ENCODE measurements at regions not wholly inside any gene's neighbourhood (a gene's known extent, or its start where the extent isn't known, plus 50 kb on each side); places are given as distances from the start of the nearest gene placed in this dataset.

DNA sequence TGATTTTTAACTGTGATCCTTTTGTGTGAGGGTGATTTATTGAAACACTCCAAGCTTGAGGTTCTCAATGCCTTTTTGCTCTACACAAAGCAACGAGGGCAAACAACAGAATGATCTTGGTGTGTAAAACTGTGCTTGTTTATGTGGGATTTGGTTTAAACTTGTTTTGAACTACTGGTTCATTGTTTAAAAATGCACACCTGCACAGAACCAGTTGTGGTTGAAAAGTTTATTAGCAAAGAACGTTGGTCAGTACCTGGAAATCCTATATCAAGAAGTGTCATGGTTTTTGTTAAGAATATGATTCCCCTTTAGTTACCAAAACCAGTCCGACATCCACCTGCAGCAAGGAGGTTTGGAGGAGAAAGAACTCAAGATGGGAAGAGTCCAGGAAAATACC, 239.4 kb downstream of the WNT5A start:
- TF ChIP-seq MYC (IDR thresholded peaks at IDR 0.05; ENCODE audit: low read depth, low read length) = no peak
- TF ChIP-seq, protein P1, sequence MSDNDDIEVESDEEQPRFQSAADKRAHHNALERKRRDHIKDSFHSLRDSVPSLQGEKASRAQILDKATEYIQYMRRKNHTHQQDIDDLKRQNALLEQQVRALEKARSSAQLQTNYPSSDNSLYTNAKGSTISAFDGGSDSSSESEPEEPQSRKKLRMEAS (IDR thresholded peaks at IDR 0.05; ENCODE audit: low read depth, low read length) = no peak
- TF ChIP-seq, protein P2, sequence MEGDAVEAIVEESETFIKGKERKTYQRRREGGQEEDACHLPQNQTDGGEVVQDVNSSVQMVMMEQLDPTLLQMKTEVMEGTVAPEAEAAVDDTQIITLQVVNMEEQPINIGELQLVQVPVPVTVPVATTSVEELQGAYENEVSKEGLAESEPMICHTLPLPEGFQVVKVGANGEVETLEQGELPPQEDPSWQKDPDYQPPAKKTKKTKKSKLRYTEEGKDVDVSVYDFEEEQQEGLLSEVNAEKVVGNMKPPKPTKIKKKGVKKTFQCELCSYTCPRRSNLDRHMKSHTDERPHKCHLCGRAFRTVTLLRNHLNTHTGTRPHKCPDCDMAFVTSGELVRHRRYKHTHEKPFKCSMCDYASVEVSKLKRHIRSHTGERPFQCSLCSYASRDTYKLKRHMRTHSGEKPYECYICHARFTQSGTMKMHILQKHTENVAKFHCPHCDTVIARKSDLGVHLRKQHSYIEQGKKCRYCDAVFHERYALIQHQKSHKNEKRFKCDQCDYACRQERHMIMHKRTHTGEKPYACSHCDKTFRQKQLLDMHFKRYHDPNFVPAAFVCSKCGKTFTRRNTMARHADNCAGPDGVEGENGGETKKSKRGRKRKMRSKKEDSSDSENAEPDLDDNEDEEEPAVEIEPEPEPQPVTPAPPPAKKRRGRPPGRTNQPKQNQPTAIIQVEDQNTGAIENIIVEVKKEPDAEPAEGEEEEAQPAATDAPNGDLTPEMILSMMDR (IDR thresholded peaks at IDR 0.05; ENCODE audit: low read depth, low read length) = no peak
- TF ChIP-seq POLR2A (IDR thresholded peaks at IDR 0.05; ENCODE audit: extremely low read depth, insufficient read length) = no peak
- H3K4me3 ChIP-seq (ENCODE audit: low read depth, low read length) = no peak overlapping the region
- DNase-seq (ENCODE audit: low read depth) = no peak

DNA sequence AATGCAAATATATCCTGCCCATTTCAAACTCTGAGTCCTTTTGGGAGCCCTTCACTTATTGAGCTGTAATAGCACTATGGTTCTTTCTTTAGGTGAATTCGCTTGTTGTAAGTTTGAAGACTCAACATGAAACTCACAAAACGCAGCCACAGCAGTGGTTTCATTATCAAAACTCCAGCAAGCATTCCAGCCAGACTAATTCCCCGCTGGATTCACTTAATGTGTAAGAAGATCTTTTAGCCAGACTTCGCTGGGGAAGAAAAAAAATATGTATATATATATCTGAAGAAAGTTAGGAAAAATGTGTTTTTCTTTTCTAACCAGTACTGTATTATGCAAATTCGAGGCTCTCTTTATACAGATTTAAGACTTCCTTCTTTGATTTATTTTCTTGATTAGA, 241.1 kb downstream of the WNT5A start:
- DNase-seq (ENCODE audit: low read depth) = no peak
- TF ChIP-seq, protein P2 (IDR thresholded peaks at IDR 0.05; ENCODE audit: low read depth, low read length) = no peak
- no peak for TF ChIP-seq POLR2A (IDR thresholded peaks at IDR 0.05; ENCODE audit: extremely low read depth, insufficient read length)
- no peak for TF ChIP-seq MYC (IDR thresholded peaks at IDR 0.05; ENCODE audit: low read depth, low read length)
- TF ChIP-seq, protein P1 (IDR thresholded peaks at IDR 0.05; ENCODE audit: low read depth, low read length) = no peak
- no peak overlapping the region for H3K4me3 ChIP-seq (ENCODE audit: low read depth, low read length)

DNA sequence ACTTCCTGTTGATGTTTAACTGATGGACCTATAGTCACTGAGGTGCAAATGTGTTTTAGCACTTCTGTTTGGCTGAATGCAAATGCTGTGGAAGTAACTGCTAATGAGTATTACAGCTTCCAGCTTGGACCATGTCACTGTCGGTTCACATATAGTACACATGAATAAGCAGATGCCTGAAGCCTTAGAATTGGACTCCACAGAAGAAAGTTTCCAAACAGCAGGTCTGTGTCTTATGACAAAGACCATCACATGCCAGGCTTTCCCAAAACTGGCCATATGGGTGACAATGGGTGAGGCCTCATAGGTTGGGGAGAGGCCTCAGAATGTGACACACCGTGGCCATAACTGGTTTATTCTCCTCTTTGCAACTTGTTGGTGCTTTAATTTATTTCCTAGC, 241.8 kb downstream of the WNT5A start:
- no peak overlapping the region for H3K4me3 ChIP-seq (ENCODE audit: low read depth, low read length)
- no peak for DNase-seq (ENCODE audit: low read depth)

DNA sequence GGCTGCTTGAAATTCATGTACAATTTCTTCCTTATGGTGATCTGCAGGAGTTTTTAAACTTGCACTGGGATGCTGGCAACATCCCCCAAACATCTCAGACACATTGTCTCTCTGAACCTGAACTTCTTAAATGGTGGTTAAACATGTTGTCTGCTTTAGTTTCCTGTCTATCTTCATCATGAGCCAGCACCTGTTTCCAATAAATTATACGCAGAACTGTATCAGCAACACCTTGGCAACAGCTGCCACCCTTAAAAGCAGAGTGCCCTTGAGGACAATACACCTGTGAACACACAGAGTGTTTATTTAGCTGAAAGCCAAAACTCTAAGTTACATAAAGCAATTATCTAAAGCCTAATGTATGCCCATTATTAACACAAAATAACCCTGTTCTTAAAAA, 242.9 kb downstream of the WNT5A start:
- TF ChIP-seq, protein P2 (IDR thresholded peaks at IDR 0.05; ENCODE audit: low read depth, low read length) = no peak
- TF ChIP-seq POLR2A (IDR thresholded peaks at IDR 0.05; ENCODE audit: extremely low read depth, insufficient read length) = no peak
- no peak for TF ChIP-seq MYC (IDR thresholded peaks at IDR 0.05; ENCODE audit: low read depth, low read length)
- TF ChIP-seq, protein P1 (IDR thresholded peaks at IDR 0.05; ENCODE audit: low read depth, low read length) = no peak
- H3K4me3 ChIP-seq (ENCODE audit: low read depth, low read length) = no peak overlapping the region
- DNase-seq (ENCODE audit: low read depth) = no peak

More for the DNA sequence above, 241.8 kb downstream of the WNT5A start:
- no peak for TF ChIP-seq MYC (IDR thresholded peaks at IDR 0.05; ENCODE audit: low read depth, low read length)
- TF ChIP-seq, protein P2 (IDR thresholded peaks at IDR 0.05; ENCODE audit: low read depth, low read length) = no peak
- TF ChIP-seq POLR2A (IDR thresholded peaks at IDR 0.05; ENCODE audit: extremely low read depth, insufficient read length) = no peak
- TF ChIP-seq, protein P1 (IDR thresholded peaks at IDR 0.05; ENCODE audit: low read depth, low read length) = no peak

DNA sequence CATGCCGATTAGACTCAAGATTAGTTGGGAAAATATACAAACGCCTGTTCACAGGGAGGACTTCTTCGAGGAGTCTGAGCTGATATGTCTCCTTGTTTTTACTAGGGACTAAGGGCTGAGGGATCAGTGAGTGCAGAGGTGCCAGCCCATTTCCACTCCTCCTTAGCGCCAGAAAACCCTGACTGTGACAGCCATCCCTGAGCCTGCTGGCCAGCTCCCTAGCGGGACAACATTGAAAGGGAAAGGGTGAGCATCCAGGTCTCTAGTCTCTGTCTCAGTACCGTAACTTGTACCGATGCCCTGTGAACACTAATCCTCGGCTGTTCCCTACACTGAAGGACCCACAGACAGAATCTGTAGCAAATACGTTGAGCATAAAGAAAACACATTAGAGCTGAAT, 243.4 kb downstream of the WNT5A start:
- DNase-seq (ENCODE audit: low read depth) = no peak
- TF ChIP-seq, protein P2 (IDR thresholded peaks at IDR 0.05; ENCODE audit: low read depth, low read length) = no peak
- TF ChIP-seq, protein P1 (IDR thresholded peaks at IDR 0.05; ENCODE audit: low read depth, low read length) = no peak
- TF ChIP-seq POLR2A (IDR thresholded peaks at IDR 0.05; ENCODE audit: extremely low read depth, insufficient read length) (no peak), MYC (IDR thresholded peaks at IDR 0.05; ENCODE audit: low read depth, low read length) (no peak)
- no peak overlapping the region for H3K4me3 ChIP-seq (ENCODE audit: low read depth, low read length)

DNA sequence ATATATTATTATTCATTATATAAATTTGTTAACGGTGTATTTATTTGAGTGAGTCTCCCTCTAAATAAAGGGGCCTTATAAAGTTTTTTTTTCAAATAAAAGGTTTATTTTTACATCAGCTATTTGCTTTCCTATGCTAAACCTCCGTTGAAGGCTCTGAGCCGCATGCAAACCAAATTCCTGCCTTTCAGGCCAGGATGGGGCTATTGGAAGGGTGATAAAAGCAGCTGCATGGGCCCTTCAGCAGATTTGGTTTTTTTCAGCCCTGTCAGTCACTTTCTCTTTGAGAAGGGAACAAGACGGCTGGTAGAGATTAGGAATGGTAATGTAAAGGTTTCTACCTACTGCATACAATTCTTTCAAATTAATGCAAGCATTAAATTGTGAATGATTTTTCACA, 244.2 kb downstream of the WNT5A start:
- no peak for DNase-seq (ENCODE audit: low read depth)
- TF ChIP-seq POLR2A (IDR thresholded peaks at IDR 0.05; ENCODE audit: extremely low read depth, insufficient read length) = no peak
- no peak for TF ChIP-seq MYC (IDR thresholded peaks at IDR 0.05; ENCODE audit: low read depth, low read length)
- H3K4me3 ChIP-seq (ENCODE audit: low read depth, low read length) = no peak overlapping the region
